T47D (cell line): ENCODE measurements at regions not wholly inside any gene's neighbourhood (a gene's known extent, or its start where the extent isn't known, plus 50 kb on each side); places are given as distances from the start of the nearest gene placed in this dataset.

ENCODE experiments used
- DNase-seq, 2 experiments: peaks; one replicate each; pipeline versions ENCODE4 v3.0.0 to v3.0.0-alpha.2; 2011 to 2012; ENCODE audit warnings: low read depth in 1 of 2, low spot score in 1 of 2
- JUND ChIP-seq: IDR thresholded peaks from 2 replicates; pipeline ENCODE4 v1.6.1; 2012; ENCODE audit warnings: low read depth
- in situ Hi-C: cut with HindIII; loops from 2 replicates; pipeline ENCODE4 v1.10.0; 2016; ENCODE audit warnings: low sequenced_read_pairs, low pct_unique_long_range_greater_than_20kb

- no peak for TF ChIP-seq JUND
- in situ Hi-C loops: no loop called here
- no peak for DNase-seq
These were observed 411.0 kb downstream of the MED10 start for GRCh38 chr5:5967373-5967772.

DNA sequence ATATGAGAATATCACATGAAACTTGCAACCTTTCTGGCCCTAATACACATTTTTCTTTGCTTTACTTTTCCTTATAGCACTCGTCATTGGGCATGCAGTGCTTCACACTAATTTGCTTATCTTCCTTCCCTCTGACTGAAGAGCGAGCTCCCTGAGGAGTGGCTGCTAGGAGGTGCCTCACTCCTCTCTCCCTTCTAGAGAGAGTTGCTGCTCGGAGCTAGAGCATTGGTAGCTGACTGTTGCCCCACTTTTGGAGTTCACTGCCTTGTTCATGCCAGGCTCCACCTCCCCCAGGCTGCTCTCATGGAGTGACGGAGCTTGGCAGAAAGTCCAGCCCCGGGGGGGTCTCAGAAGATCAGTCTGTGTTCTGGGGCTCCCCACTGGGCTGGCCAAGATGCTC, 413.2 kb downstream of the MED10 start:
- in situ Hi-C loops: no loop called here
- no peak for DNase-seq
- TF ChIP-seq JUND: no peak

GRCh38 chr5:5964347-5964746, 414.0 kb downstream of the MED10 start:
- in situ Hi-C loops: no loop called here
- no peak for TF ChIP-seq JUND
- no peak for DNase-seq

- DNase-seq: no peak
- in situ Hi-C loops: no loop called here
These were observed 420.6 kb downstream of the MED10 start for GRCh38 chr5:5957737-5958136.

GRCh38 chr5:5954275-5954598, 424.1 kb downstream of the MED10 start:
- in situ Hi-C loops: no loop called here
- TF ChIP-seq JUND: no peak
- no peak for DNase-seq

More at GRCh38 chr5:5957737-5958136, 420.6 kb downstream of the MED10 start:
- TF ChIP-seq JUND: no peak

DNA sequence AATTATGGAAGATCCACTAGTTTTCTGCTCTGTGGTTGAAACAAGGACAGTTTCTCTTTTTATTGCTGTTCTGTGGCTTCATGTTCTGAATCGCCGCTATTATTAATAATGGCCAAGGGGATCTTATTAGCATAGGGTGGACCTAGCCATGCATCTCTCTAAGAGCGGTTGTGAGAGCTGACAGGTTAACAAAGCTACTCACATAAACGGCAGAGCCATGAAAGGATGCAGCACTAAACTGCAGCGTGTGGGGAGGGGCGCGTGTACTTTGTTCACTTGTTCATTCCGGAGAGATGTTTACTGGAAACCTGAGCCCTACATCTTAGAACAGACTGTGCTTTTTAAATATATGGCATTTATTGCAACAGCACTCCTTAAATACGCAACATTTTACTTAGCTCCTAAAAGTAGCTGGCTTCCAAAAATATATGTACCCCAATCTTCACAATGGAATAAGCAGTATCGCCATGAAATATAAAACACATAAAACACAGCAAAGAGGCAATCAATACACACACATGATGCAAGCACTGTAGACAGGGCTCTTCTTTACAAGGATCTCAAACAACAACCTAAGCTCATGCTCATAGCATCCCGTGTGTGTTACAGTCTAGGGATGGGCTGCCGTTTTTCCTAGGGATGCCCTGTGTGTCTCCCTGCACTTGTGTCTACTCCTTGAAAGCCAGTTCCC, 424.6 kb downstream of the MED10 start:
- in situ Hi-C loops: no loop called here
- TF ChIP-seq JUND: no peak

GRCh38 chr5:5951953-5952352, 426.4 kb downstream of the MED10 start:
- in situ Hi-C loops: no loop called here

More for the DNA sequence above, 424.6 kb downstream of the MED10 start:
- DNase-seq: no peak

GRCh38 chr5:5950658-5951057, 427.7 kb downstream of the MED10 start:
- TF ChIP-seq JUND: no peak
- no peak for DNase-seq
- in situ Hi-C loops: no loop called here

More at GRCh38 chr5:5951953-5952352, 426.4 kb downstream of the MED10 start:
- DNase-seq: no peak
- no peak for TF ChIP-seq JUND

- in situ Hi-C loops: no loop called here
- DNase-seq: no peak
- TF ChIP-seq JUND: no peak
These were observed 436.9 kb downstream of the MED10 start for GRCh38 chr5:5941486-5941885.

GRCh38 chr5:5939759-5940370, 438.5 kb downstream of the MED10 start:
- no peak for TF ChIP-seq JUND
- in situ Hi-C loops: no loop called here
- no peak for DNase-seq

DNA sequence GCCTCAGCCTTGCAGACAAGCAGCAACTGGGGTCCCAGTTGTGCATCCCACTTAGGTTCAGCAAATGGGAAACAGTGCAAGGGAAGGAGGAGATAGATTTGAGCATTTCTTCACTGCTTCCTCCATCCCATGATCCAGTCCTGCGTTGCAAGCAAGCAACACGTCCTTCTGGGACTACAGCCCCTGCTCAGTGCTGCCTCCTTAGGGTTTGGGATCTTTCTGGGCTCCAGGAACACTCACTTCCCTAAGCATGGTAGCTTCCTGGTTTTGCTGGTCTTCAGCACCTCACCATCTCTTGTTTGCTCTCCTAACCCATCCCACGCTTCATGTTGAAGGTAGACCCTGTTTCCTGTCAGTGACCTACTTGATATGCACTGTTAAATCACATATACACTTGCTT, 444.7 kb downstream of the MED10 start:
- no peak for DNase-seq
- TF ChIP-seq JUND: no peak
- in situ Hi-C loops: no loop called here

- TF ChIP-seq JUND: no peak
- DNase-seq: no peak
- in situ Hi-C loops: no loop called here
These were observed 445.5 kb downstream of the MED10 start for GRCh38 chr5:5932824-5933223.

DNA sequence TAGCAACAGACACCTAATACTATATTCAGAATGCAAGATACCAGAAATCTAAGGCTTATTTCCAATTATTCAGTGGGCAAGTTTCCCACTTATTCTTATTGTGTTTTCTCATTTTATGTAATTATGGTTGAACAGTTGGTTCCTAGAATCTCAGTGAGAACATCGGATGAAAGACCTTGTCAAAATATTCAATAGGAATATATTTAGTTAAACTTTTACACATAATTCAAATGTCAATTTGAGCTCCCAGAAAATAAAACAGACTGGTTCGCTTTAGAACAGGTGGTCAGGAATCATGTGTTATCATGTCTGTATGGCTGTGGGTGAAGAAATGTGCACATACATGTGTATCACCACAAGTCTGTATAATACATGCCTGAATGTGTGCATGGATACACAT, 447.8 kb downstream of the MED10 start:
- DNase-seq: no peak
- TF ChIP-seq JUND: no peak
- in situ Hi-C loops: no loop called here
